Right lobe of liver (tissue), 6 donors: ENCODE measurements at regions not wholly inside any gene's neighbourhood (a gene's known extent, or its start where the extent isn't known, plus 50 kb on each side); places are given as distances from the start of the nearest gene placed in this dataset.

Source experiments
- ATAC-seq, 4 donors: fragments of 200-7000 bp; cut with Tn5 transposase; one replicate each; pipeline ENCODE4 v1.9.1; 2020; ENCODE audit warnings: mild to moderate bottlenecking in 4 of 4, moderate library complexity in 4 of 4
- DNase-seq, 3 donors: peaks; one replicate each; pipeline ENCODE4 v3.0.0-alpha.2; 2020
- H3K27ac ChIP-seq, 3 donors: fragments of 200-600 bp; one replicate each; pipeline ENCODE4 v1.8.0; 2022
- H3K27me3 ChIP-seq, 2 donors: fragments of 200-600 bp; one replicate each; pipeline ENCODE4 v1.8.0; 2022
- H3K36me3 ChIP-seq, 4 donors: fragments of 200-600 bp; sonication (generic) in 1 of 4; one replicate each; pipeline versions ENCODE4 v1.5.1 to v1.8.0; 2017 to 2022; ENCODE audit warnings: control low read depth in 1 of 4
- H3K4me1 ChIP-seq, 4 donors: fragments of 200-600 bp; sonication (generic) in 1 of 4; one replicate each; pipeline versions ENCODE4 v1.5.1 to v1.8.0; 2017 to 2022; ENCODE audit warnings: control low read depth in 1 of 4
- H3K4me3 ChIP-seq, 3 donors: fragments of 200-600 bp; one replicate each; pipeline ENCODE4 v1.8.0; 2022
- H3K9me3 ChIP-seq, 4 donors: fragments of 200-600 bp; sonication (generic) in 1 of 4; one replicate each; pipeline versions ENCODE4 v1.5.1 to v1.8.0; 2017 to 2022; ENCODE audit warnings: control low read depth in 1 of 4
- POLR2A ChIP-seq: fragments of 450-650 bp; IDR thresholded peaks from one replicate; pipeline ENCODE4 v1.6.1; 2017; ENCODE audit warnings: antibody characterized with exemption, mild to moderate bottlenecking
- WGBS: methylation state at CpG from one replicate; pipeline ENCODE4 v1.1.6; 2018; ENCODE audit warnings: low coverage, low lambda C conversion rate; ENCODE audit not compliant: insufficient coverage; ENCODE audit errors: missing lambda C conversion rate; 5-methylcytosine and 5-hydroxymethylcytosine counted together
- intact Hi-C, 2 donors: fragments of 100-400 bp; cut with DNase I; formaldehyde crosslinking; loops; one replicate each; pipeline versions ENCODE4 v1.11.2 to v1.14.1; 2022
- TF ChIP-seq, protein P1 (sequence below), 4 donors: fragments of 200-600 bp in 3 of 4; fragments of 450-650 bp in 1 of 4; IDR thresholded peaks; one replicate each; pipeline versions ENCODE4 v1.5.1 to v1.8.0; 2016 to 2022; ENCODE audit warnings: antibody characterized with exemption in 4 of 4, mild to moderate bottlenecking in 2 of 4
- donor health status: DM: no; HTN: yes; CAD: no.
- donor health status: DM: no; HTN: no; CAD: no.
- donor health status: DM: no; HTN: no; CAD: no.
- donor health status: DM: no; HTN: yes; CAD: no.
- donor health status: DM: no; HTN: yes; CAD: no.

DNA sequence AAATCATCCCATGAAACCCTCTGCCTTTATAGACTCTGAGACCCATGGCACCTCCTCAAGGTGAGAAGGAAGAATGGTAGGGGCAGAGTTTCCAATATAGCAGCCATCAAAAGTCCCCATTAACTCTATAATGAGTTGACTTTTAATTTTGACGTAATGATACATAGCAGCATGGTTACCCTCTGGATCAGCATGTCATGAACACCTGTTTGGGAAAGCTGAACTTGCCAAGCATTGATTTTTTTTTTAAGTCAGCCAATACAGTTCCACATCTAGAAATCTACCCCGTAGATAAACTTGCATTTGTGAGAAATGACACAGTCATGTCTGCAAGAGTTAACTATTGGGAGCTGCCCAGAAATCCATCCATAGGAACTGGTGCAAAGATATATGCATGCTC, 191.8 kb downstream of the TMEM114 start:
- no peaks in the 10 kb centered on the region for H3K27me3 ChIP-seq
- DNase-seq = no peak
- no peaks in the 10 kb centered on the region for H3K36me3 ChIP-seq
- no peaks in the 10 kb centered on the region for H3K4me1 ChIP-seq
- ATAC-seq = no peak
- intact Hi-C loops = no loop called here
- H3K27ac ChIP-seq = no peak overlapping the region
- H3K9me3 ChIP-seq = no peaks in the 10 kb centered on the region
- TF ChIP-seq, protein P1, sequence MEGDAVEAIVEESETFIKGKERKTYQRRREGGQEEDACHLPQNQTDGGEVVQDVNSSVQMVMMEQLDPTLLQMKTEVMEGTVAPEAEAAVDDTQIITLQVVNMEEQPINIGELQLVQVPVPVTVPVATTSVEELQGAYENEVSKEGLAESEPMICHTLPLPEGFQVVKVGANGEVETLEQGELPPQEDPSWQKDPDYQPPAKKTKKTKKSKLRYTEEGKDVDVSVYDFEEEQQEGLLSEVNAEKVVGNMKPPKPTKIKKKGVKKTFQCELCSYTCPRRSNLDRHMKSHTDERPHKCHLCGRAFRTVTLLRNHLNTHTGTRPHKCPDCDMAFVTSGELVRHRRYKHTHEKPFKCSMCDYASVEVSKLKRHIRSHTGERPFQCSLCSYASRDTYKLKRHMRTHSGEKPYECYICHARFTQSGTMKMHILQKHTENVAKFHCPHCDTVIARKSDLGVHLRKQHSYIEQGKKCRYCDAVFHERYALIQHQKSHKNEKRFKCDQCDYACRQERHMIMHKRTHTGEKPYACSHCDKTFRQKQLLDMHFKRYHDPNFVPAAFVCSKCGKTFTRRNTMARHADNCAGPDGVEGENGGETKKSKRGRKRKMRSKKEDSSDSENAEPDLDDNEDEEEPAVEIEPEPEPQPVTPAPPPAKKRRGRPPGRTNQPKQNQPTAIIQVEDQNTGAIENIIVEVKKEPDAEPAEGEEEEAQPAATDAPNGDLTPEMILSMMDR (IDR thresholded peaks at IDR 0.05) = no peak
- no peak for TF ChIP-seq POLR2A
- 69% methylated on average over 2 of the region's 2 CpGs for WGBS
- no peak overlapping the region for H3K4me3 ChIP-seq

DNA sequence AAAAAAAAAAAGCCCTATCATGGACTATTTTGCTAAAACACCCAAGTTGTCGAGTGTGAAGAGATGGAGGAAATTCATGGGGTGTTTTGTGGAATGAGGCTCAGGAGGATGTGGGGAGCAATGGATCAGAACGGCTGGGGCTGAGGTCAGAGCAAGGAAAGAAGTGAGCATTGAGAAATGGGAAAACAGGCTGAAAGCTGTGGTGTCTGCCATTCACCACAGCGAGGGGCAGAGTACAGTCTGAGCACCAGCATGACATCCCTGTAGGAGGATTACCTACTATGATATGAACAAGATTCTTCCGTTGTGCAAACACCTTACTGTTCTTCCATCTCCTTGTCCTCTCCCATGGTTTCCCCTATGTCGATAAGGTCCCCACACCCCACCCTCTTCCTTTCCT, 193.1 kb downstream of the TMEM114 start:
- Histone ChIP-seq H3K27me3 (no peaks in the 10 kb centered on the region), H3K4me1 (no peaks in the 10 kb centered on the region), H3K9me3 (no peaks in the 10 kb centered on the region), H3K27ac (no peak overlapping the region), H3K36me3 (no peaks in the 10 kb centered on the region), H3K4me3 (no peak overlapping the region)
- DNase-seq (no peak), ATAC-seq (no peak)
- WGBS = 49% methylated on average over 5 of the region's 5 CpGs
- no peak for TF ChIP-seq POLR2A
- TF ChIP-seq, protein P1 (IDR thresholded peaks at IDR 0.05) = no peak
- intact Hi-C loops = no loop called here

DNA sequence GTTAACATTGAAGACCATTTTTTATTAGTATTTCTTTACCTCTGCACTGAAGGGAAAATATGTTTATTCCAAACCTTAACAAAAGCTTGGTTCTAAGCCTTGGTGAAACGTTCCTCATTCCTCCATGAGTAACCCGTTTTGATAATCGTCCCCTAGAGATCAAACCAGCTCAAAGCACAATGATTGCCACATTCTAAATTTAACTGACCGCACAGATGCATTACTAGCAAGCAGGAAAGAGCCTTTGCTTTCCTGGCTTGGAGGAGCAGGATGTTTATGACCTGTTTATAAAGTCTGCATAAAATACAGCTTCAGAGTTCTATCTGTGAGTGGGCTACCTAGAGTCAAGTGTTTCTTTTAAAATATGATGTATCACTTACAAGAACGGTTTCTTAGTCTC, 193.8 kb downstream of the TMEM114 start:
- 41% methylated on average over 5 of the region's 5 CpGs for WGBS
- intact Hi-C loops = no loop called here
- DNase-seq = no peak

DNA sequence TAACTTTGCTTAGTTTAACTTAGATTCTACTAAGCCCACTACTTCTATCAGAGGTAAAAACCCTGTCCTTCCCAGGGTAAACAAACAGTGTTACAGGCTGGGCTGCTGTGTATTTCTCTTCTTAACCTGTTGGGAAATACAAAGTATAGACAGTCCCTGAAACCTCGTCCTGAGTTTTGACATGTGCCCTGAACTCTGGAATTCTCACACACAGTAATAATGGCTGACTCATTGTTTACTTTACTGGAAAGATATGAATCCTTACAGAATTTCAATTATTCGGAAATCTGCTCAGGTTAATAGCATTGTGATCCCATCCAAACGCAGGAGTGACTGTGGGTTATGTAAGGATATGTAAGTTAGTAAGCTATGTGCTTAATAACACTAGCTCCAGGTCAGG, 199.1 kb downstream of the TMEM114 start:
- 14% methylated on average over 3 of the region's 3 CpGs for WGBS
- no peak overlapping the region for H3K4me3 ChIP-seq
- TF ChIP-seq, protein P1 (IDR thresholded peaks at IDR 0.05) = no peak
- no peak for TF ChIP-seq POLR2A
- H3K9me3 ChIP-seq = no peaks in the 10 kb centered on the region
- no peak overlapping the region for H3K27ac ChIP-seq
- no peaks in the 10 kb centered on the region for H3K36me3 ChIP-seq
- H3K27me3 ChIP-seq = no peaks in the 10 kb centered on the region
- H3K4me1 ChIP-seq = no peaks in the 10 kb centered on the region
- ATAC-seq (peak; percentile 43 to 78 (median 64)), DNase-seq (no peak)
- intact Hi-C loops = no loop called here

More for the DNA sequence above, 193.8 kb downstream of the TMEM114 start:
- H3K27me3 ChIP-seq = no peaks in the 10 kb centered on the region
- TF ChIP-seq, protein P1 (IDR thresholded peaks at IDR 0.05) = no peak
- no peak for TF ChIP-seq POLR2A
- no peaks in the 10 kb centered on the region for H3K9me3 ChIP-seq
- no peaks in the 10 kb centered on the region for H3K36me3 ChIP-seq
- ATAC-seq = no peak
- no peak overlapping the region for H3K27ac ChIP-seq
- no peaks in the 10 kb centered on the region for H3K4me1 ChIP-seq
- no peak overlapping the region for H3K4me3 ChIP-seq

DNA sequence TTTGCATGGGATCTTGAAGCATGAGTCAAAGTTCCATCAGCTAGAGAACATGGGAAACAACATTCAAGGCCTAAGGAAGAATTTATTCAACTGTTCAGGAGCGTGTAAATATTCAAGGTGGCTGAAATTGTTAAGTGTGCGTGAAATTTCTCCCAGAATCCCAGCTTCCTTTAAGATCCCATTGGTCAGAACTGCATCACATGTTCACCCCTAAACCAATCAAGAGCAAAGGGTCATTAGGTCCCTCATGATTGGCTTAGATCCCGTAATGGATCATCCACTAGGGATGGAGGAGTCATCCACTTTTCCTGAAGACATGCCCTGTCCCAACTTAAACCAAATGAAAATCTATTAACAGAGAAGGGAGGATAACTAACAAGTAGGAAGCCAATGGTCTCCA, 201.6 kb downstream of the TMEM114 start:
- DNase-seq (no peak), ATAC-seq (no peak)
- 61% methylated on average over 2 of the region's 3 CpGs for WGBS
- intact Hi-C loops = no loop called here
- Histone ChIP-seq H3K4me3 (no peak overlapping the region), H3K9me3 (no peaks in the 10 kb centered on the region), H3K27me3 (no peaks in the 10 kb centered on the region), H3K36me3 (no peaks in the 10 kb centered on the region), H3K4me1 (no peaks in the 10 kb centered on the region), H3K27ac (no peak overlapping the region)
- TF ChIP-seq, protein P1 (IDR thresholded peaks at IDR 0.05) = no peak
- no peak for TF ChIP-seq POLR2A
